GM18867 (cell line): ENCODE measurements at regions not wholly inside any gene's neighbourhood (a gene's known extent, or its start where the extent isn't known, plus 50 kb on each side); places are given as distances from the start of the nearest gene placed in this dataset.

Experiments
- ATAC-seq: cut with Tn5 transposase; IDR thresholded peaks from one replicate; pipeline ENCODE4 v1.9.1; 2021; ENCODE audit warnings: mild to moderate bottlenecking, moderate library complexity; ENCODE audit not compliant: unreplicated experiment

GRCh38 chr12:66960006-66960405 lies 281.1 kb upstream of the GRIP1 start:
- ATAC-seq, result no peak

DNA sequence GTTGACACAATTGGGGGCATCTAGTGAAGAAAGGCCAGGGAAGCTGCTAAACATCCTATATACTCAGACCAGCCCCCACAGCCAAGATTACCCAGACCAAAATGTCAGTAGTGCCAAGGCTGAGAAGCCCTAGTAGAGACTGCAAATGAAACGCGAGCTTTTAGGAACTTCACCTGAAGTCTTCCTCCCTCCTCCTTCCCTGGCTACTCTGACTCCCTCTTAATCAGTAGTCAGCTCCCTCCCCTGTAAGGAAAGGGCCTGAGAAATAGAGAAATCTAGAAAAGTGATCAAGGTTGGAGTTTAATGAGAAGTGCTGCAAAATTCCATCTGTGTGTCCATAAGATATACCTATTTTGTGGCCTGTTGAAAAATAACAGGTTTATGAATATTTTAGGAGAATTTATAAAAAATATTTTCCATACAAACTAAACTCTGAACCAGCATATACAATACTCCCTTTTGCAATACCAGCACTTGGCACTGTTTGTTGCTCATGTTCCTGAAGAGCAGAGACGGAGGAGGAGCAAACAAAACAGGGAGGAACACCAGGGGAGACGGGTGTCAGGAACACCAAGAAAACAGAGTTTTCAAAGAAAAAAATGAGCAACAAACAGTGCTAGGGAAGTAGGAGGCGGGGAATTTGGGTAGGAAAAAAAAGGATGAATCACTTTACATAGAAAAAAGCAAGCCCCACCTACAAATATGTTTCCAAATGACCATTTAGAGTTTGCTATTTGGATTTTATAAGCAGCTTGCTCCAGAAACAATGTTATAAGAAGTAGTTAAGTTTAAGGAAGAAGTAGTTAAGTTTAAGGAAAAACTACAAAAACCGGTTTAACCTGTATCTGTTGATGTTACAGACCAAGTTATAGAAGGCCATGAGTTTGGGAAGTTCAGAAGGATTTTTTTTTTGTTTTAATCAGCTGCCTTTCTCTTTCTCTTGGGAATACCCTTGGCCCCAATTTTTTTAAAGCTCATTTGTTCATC lies 282.1 kb upstream of the GRIP1 start:
- no peak for ATAC-seq

DNA sequence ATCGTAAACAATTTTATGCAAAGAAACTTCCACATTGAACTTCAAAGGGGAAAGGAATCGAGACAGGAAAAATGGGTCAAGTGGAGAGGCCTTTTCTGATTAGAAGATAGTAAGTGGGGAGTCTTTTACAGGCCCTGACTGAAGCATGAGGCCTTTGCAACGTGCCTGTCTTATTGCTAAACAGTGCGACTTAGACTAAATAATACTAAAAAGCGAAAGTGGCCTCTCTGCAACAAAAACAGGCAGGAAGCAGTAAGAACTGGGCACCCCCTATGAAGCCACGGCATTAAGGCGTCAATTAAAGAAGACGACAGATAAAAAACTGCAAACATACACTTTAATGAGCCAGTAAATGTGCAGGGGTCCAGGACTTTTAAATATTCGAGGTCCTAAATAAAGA lies 283.4 kb upstream of the GRIP1 start:
- ATAC-seq, result no peak

DNA sequence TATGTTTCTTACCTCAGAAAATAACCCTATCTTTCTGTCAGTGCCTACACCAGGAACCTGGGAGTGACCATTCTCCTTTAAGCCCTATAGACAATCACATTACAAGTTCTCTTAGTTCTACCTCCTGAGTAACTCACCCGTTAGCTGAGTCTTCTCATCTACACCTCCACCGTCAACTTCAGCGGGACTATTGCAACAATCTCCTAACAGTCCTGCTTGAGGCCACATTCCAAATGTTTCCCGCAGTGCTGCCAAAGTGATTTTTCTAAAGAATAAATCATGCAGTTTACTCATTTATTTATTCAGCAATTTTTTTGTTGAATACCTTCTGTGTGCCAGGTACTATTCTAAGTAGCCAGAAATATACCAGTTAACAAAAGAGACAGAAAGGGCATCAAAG lies 285.0 kb upstream of the GRIP1 start:
- no peak for ATAC-seq

DNA sequence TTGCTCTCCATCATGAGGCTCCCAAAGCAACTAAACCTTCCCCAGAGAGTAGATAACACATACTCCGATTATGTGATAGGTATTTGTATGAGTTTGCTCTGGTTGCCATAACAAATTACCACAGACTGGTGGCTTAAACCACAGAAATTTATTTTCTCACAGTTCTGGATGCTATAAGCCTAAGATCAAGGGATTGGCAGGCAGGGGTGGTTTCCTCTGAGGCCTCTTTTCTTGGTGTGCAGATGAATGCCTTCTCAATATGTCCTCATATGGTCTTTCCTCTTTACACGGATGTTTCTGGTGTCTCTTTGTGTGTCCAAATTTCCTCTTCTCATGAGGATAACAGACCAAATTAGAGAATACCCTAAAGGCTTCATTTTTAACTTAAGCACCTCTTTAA lies 285.8 kb upstream of the GRIP1 start:
- no peak for ATAC-seq

GRCh38 chr12:66965621-66966020 lies 286.7 kb upstream of the GRIP1 start:
- no peak for ATAC-seq

- no peak for ATAC-seq
Measured at GRCh38 chr12:66971816-66972215, 292.9 kb upstream of the GRIP1 start.

GRCh38 chr12:66976526-66976925 lies 292.6 kb upstream of the CAND1 start:
- ATAC-seq, result no peak

DNA sequence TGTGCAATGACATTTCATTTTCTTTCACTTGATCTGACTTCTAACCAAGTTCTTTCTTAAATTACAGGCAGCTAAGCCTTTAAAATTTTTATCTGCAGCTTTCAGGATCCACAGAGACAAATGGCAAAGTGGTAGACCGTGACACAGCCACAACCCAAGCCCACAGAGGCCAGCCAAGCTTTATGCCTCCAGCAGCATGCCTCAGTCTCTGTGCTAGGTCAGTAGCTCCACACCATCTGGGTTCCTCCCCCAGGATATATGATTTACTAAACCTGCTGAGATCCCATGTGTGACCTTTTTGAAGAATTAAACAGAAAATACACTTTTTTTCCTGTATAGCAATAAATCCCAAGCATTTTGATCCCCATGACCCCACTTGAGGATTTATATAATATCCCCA lies 290.4 kb upstream of the CAND1 start:
- no peak for ATAC-seq

DNA sequence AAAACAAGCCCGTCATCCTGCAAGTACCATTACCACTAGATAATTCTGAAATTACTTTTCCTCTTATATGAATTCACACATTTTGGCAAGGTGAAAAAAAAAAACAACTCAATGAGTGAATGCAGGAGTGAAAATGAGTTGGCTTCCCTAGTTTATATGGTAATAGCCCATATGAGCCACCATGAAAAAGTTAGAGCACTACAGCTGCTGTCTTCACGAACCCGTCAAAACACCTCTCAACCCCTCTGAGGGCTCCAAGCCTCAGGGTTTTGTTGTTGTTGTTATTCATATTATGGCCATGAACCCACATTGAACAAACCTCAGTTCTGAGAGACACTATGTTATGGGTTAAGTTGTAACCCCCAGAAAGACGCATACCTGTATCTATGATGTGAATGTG lies 289.9 kb upstream of the CAND1 start:
- no peak for ATAC-seq

- no peak for ATAC-seq
Measured at GRCh38 chr12:66984077-66984476, 285.1 kb upstream of the CAND1 start.

DNA sequence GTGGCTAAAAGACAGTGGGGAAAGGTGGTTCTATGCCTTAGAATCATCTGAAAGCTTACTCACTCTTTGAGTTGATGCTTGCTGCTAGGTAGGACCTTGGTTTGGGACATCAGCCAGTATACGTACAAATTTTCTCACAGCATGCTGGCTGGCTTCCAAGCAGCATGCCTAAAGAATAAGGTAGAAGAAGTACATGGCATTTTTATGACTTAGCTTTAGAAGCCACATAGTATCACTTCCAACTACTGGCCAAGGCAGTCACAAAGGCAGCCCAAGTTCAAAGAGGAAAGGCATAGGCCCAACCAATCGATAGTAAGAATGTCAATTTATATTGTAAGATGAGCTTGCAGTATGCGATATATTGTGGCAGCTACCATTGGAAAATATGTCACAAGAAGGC lies 284.2 kb upstream of the CAND1 start:
- no peak for ATAC-seq

DNA sequence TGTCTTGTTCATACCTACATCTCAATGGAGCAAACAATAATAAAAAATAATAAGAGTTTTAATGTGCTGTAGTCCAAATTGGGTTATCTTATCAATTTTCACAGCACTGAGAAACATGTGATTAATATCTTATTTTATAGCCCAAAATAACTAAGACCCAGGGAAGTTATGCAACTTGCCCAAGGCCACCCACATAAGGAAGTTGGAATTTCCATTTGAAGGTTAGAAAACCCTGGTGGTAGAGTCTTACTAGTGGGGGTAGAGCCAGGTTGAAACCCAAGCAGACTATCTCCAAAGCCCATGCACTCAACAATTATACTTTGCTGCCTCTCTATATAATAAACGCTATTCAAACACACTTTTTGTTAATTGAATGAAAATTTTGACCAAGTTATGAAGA lies 270.0 kb upstream of the CAND1 start:
- ATAC-seq, result no peak

- no peak for ATAC-seq
Measured at GRCh38 chr12:67001251-67001650, 267.9 kb upstream of the CAND1 start.

DNA sequence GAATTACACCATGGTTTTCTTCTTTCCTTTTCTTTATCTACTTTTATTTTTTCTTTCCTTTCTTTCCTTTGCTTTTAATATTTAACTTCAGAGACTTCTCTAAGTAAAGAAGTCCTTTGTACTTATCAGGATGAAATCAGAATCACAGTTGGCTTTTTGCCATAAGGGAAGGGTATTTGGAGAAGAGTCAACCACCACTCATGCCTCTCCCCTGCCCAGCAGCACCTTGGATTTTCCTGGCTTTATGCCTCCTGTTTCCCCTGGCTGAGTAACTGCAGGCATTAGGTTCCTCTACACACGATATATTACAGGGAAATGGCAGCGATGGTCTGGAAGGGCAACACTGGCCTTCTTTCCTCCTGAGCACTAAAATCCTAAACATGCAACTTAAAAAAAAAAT lies 266.4 kb upstream of the CAND1 start:
- no peak for ATAC-seq

GRCh38 chr12:67006610-67007009 lies 262.5 kb upstream of the CAND1 start:
- no peak for ATAC-seq

GRCh38 chr12:67014642-67015041 lies 254.5 kb upstream of the CAND1 start:
- no peak for ATAC-seq

DNA sequence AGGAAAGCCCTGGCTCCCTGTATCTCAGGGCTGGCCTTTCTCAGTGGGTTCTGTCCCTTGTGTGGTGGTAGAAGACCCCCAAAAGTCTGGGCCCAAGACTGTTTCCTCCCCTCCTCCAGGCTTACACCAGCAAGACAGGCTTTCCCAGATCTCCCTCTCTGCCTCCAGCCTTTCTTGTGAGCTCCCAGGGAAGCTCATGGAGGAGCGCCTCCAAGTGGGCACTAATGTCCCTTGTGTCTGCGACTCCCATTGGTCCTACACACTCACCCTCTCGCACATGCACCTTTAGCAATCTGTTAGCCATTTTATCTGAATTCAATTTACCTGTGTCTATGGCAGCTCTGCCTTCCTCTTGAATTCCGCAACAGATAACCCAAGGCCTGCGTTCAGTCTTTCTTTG lies 251.1 kb upstream of the CAND1 start:
- ATAC-seq, result no peak

DNA sequence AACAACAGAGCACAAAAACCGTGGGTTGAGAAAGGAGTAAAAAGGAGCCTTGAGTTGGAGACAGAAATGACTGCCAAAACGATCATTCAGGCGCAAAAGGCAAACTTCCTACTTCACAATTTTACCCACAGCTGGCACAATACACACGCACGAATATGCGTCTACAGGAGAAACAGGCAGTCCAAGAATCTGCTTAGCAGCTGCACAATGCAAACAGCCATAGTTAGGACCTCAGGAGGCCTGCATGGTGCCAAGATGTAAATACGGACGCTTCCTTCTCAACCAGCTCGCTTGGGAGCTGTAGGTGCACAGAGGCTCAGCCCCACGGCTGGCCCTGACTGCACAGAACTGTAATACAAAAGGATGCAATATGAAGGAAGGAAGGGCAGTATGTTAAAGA lies 250.1 kb upstream of the CAND1 start:
- no peak for ATAC-seq

DNA sequence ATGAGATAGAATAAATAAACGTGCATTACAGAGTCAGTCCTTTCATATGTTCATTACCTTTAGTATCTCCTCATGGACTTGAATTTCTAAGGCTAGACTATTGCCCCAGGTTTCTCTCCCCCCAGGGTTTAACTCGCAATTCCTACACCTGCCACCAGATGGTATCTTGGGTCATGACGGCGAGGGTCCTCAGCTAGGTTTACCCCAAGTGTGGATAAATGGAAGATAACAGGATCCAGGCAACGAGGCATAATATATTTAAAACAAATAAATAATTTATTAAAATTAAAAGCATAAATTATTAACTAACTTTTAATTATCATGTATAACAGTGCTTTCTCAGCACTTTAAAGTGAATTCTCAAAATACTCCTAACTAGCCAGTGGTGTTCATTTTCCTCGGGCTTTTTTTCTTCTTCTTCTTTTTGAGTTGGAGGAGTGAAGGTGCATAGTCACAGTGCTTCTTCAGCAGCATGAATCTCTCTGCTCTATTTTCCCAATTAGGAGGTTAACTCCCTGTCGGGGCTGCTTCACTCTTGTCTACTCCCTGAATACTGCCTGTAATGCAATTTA lies 243.5 kb upstream of the CAND1 start:
- peak; percentile 88 for ATAC-seq

DNA sequence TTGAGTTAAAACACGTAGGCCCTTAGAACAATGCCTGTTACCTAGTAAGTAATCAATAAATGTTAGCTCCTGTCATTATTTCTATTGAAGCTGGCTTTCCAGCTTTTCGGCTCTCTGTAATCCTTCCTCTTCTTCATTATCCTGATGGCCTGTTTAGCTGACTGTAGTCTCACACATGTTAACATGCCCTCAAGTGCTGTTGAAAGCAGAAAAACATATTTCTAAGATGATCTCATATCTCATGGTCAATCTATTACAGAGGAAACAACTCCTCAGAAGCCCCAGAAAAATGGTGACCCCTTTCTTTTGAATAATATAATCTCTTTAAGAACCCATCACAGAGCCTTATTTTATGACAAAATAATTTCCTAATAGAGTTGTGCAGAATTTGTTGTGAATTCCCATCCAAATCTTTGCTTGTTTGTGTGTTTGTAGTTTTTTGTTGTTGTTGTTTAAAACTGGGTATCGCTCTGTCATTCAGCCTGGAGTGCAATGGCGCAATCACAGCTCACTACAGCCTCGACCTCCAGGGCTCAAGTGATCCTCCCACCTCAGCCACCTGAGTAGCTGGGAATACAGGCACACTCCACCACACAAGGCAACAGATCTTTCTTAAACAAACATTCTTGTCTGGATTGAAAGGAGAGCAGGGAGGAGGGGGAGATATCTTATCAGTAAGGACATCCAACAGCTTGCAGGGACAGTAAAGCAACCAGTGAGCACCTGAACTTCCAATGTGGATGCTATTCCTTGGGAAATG lies 242.5 kb upstream of the CAND1 start:
- ATAC-seq, result no peak

DNA sequence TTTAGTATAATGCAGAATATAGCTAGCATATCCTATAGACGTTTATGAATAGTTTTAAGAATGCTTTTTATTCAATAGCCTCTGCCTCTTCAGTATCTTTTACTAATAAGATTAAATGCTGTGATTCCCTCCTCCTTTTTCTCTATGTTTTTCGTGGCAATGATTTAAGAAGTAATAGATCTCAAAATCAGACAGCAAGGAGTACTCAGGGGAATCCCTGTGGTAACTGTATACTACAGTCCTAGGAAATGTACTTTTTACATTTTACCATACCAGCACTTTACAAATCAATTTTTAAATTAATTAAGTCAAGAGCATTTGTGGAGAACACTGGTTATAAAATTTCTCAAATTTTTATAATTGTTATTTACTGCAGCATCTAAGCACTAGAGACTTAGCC lies 240.6 kb upstream of the CAND1 start:
- ATAC-seq, result no peak
